ENCODE measurements at regions not wholly inside any gene's neighbourhood (a gene's known extent, or its start where the extent isn't known, plus 50 kb on each side); places are given as distances from the start of the nearest gene placed in this dataset.

- TF ChIP-seq CTCF (IDR thresholded peaks at IDR 0.05) (no peak), POLR2A (IDR thresholded peaks at IDR 0.05) (no peak)
These were observed 112.4 kb upstream of the ATXN1 start for GRCh38 chr6:16873698-16874097.

Measured in adrenal gland (tissue), 5 donors.